ENCODE measurements at regions not wholly inside any gene's neighbourhood (a gene's known extent, or its start where the extent isn't known, plus 50 kb on each side); places are given as distances from the start of the nearest gene placed in this dataset.

- Histone ChIP-seq H3K9me3 (no peaks in the 10 kb centered on the region), H3K4me1 (no peaks in the 10 kb centered on the region), H4K20me1 (no peaks in the 10 kb centered on the region), H3K27ac (no peak overlapping the region), H3K27me3 (no peaks in the 10 kb centered on the region), H3K9ac (no peak overlapping the region), H3K36me3 (no peaks in the 10 kb centered on the region), H3K4me2 (no peak overlapping the region), H3K4me3 (no peak overlapping the region)
- TF ChIP-seq Cebpa-rat (IDR thresholded peaks at IDR 0.05): no peak
These were observed 662.0 kb upstream of the CCDC54 start for GRCh38 chr3:106715286-106715685.

- no peak overlapping the region for H3K4me3 ChIP-seq
- no peak for TF ChIP-seq Cebpa-rat (IDR thresholded peaks at IDR 0.05)
- no peaks in the 10 kb centered on the region for H3K36me3 ChIP-seq
- H3K27me3 ChIP-seq: no peaks in the 10 kb centered on the region
- peaks cover 10% of the 10 kb centered on the region for H3K9me3 ChIP-seq
- no peaks in the 10 kb centered on the region for H3K4me1 ChIP-seq
- no peak overlapping the region for H3K27ac ChIP-seq
- H4K20me1 ChIP-seq: no peaks in the 10 kb centered on the region
- no peak overlapping the region for H3K9ac ChIP-seq
- H3K4me2 ChIP-seq: no peak overlapping the region
These were observed 660.0 kb upstream of the CCDC54 start for GRCh38 chr3:106717178-106717780.

- Histone ChIP-seq H3K4me2 (no peak overlapping the region), H4K20me1 (no peaks in the 10 kb centered on the region), H3K27me3 (no peaks in the 10 kb centered on the region), H3K27ac (no peak overlapping the region), H3K4me1 (no peaks in the 10 kb centered on the region), H3K9ac (no peak overlapping the region), H3K4me3 (no peak overlapping the region), H3K36me3 (no peaks in the 10 kb centered on the region), H3K9me3 (peaks cover 10% of the 10 kb centered on the region)
- no peak for TF ChIP-seq Cebpa-rat (IDR thresholded peaks at IDR 0.05)
These were observed 658.2 kb upstream of the CCDC54 start for GRCh38 chr3:106719077-106719476.

GRCh38 chr3:106719583-106719982 is 657.7 kb upstream of the CCDC54 start:
- Histone ChIP-seq H3K9ac (no peak overlapping the region), H3K27me3 (no peaks in the 10 kb centered on the region), H3K4me3 (no peak overlapping the region), H3K9me3 (peaks cover 10% of the 10 kb centered on the region), H3K36me3 (no peaks in the 10 kb centered on the region), H3K27ac (no peak overlapping the region), H4K20me1 (no peaks in the 10 kb centered on the region), H3K4me1 (no peaks in the 10 kb centered on the region), H3K4me2 (no peak overlapping the region)
- no peak for TF ChIP-seq Cebpa-rat (IDR thresholded peaks at IDR 0.05)

GRCh38 chr3:106720510-106720909 is 656.7 kb upstream of the CCDC54 start:
- peaks cover 10% of the 10 kb centered on the region for H3K9me3 ChIP-seq
- no peaks in the 10 kb centered on the region for H3K4me1 ChIP-seq
- H3K9ac ChIP-seq: no peak overlapping the region
- no peaks in the 10 kb centered on the region for H3K36me3 ChIP-seq
- no peak for TF ChIP-seq Cebpa-rat (IDR thresholded peaks at IDR 0.05)
- no peaks in the 10 kb centered on the region for H4K20me1 ChIP-seq
- no peak overlapping the region for H3K4me2 ChIP-seq
- no peak overlapping the region for H3K27ac ChIP-seq
- H3K4me3 ChIP-seq: no peak overlapping the region
- H3K27me3 ChIP-seq: no peaks in the 10 kb centered on the region

- Histone ChIP-seq H3K4me2 (no peak overlapping the region), H3K27ac (no peak overlapping the region), H3K27me3 (no peaks in the 10 kb centered on the region), H3K9me3 (peaks cover 7% of the 10 kb centered on the region), H3K4me3 (no peak overlapping the region), H4K20me1 (no peaks in the 10 kb centered on the region), H3K36me3 (no peaks in the 10 kb centered on the region), H3K9ac (no peak overlapping the region), H3K4me1 (no peaks in the 10 kb centered on the region)
- TF ChIP-seq Cebpa-rat (IDR thresholded peaks at IDR 0.05): no peak
These were observed 651.7 kb upstream of the CCDC54 start for GRCh38 chr3:106725566-106725965.

GRCh38 chr3:106728315-106729098 is 648.7 kb upstream of the CCDC54 start:
- TF ChIP-seq Cebpa-rat (IDR thresholded peaks at IDR 0.05): no peak
- Histone ChIP-seq H3K4me3 (no peak overlapping the region), H3K27ac (no peak overlapping the region), H3K4me1 (no peaks in the 10 kb centered on the region), H4K20me1 (no peaks in the 10 kb centered on the region), H3K9me3 (no peaks in the 10 kb centered on the region), H3K4me2 (no peak overlapping the region), H3K9ac (no peak overlapping the region), H3K27me3 (no peaks in the 10 kb centered on the region), H3K36me3 (no peaks in the 10 kb centered on the region)

- no peak overlapping the region for H3K4me3 ChIP-seq
- H3K27ac ChIP-seq: no peak overlapping the region
- H4K20me1 ChIP-seq: no peaks in the 10 kb centered on the region
- H3K4me1 ChIP-seq: no peaks in the 10 kb centered on the region
- no peak for TF ChIP-seq Cebpa-rat (IDR thresholded peaks at IDR 0.05)
- H3K36me3 ChIP-seq: no peaks in the 10 kb centered on the region
- H3K4me2 ChIP-seq: no peak overlapping the region
- no peak overlapping the region for H3K9ac ChIP-seq
- no peaks in the 10 kb centered on the region for H3K9me3 ChIP-seq
- no peaks in the 10 kb centered on the region for H3K27me3 ChIP-seq
These were observed 647.8 kb upstream of the CCDC54 start for GRCh38 chr3:106729481-106729880.

- TF ChIP-seq Cebpa-rat (IDR thresholded peaks at IDR 0.05): no peak
- no peak overlapping the region for H3K4me3 ChIP-seq
- H3K9ac ChIP-seq: no peak overlapping the region
- no peak overlapping the region for H3K27ac ChIP-seq
- H3K9me3 ChIP-seq: no peaks in the 10 kb centered on the region
- no peaks in the 10 kb centered on the region for H3K4me1 ChIP-seq
- H3K4me2 ChIP-seq: no peak overlapping the region
- no peaks in the 10 kb centered on the region for H4K20me1 ChIP-seq
- H3K27me3 ChIP-seq: no peaks in the 10 kb centered on the region
- no peaks in the 10 kb centered on the region for H3K36me3 ChIP-seq
These were observed 646.0 kb upstream of the CCDC54 start for GRCh38 chr3:106731230-106731629.

GRCh38 chr3:106734712-106735111 is 642.5 kb upstream of the CCDC54 start:
- no peaks in the 10 kb centered on the region for H4K20me1 ChIP-seq
- no peak overlapping the region for H3K27ac ChIP-seq
- H3K9me3 ChIP-seq: no peaks in the 10 kb centered on the region
- no peak overlapping the region for H3K4me2 ChIP-seq
- no peak overlapping the region for H3K9ac ChIP-seq
- H3K27me3 ChIP-seq: no peaks in the 10 kb centered on the region
- H3K36me3 ChIP-seq: no peaks in the 10 kb centered on the region
- no peaks in the 10 kb centered on the region for H3K4me1 ChIP-seq
- H3K4me3 ChIP-seq: no peak overlapping the region
- no peak for TF ChIP-seq Cebpa-rat (IDR thresholded peaks at IDR 0.05)

Data from BLaER1 (cell line).